ENCODE measurements at regions not wholly inside any gene's neighbourhood (a gene's known extent, or its start where the extent isn't known, plus 50 kb on each side); places are given as distances from the start of the nearest gene placed in this dataset.
"Not testable (repeated sequence)": the region's sequence is repeated elsewhere in the genome, so short reads cannot be mapped to it uniquely, and the experiment has no call there.

DNA sequence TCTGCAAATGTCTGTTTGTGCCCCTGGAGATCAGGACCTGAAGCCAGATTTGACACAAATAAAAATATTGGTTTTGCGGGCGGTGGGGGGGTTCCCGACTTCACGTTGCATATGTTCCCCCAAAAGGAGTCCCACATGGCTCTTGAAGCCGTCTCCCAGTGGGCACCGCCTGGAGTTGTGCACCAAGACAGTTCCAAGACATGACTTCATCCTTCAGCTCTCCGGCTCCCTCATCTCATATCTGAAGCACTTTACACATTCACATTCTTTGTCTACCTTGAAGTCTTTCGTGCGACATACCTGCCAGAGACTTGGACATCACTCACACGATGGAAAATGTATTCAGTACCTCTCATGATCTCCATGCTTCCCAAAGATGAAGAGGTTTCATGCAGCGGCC, 362.8 kb upstream of the FOXK1 start:
- DNase-seq (ENCODE audit: low read depth): no peak

DNA sequence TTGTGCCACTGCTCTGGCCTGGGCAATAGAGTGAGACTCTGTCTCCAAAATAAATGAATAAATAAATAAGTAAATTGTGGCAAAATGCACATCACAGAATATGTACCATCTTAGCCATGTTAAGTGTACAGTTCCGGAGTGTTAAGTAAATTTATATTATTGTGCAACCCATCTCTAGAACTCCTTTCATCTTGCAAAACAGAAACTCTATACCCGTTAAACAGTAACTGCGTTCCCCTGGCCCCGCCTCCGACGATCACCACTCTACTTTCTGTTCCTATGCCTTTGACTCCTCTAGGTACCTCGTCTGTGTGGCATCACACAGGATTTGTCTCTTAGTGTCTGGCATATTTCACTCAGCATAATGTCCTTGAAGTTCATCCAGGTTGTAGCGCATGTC, 356.4 kb upstream of the FOXK1 start:
- no peak for DNase-seq (ENCODE audit: low read depth)

DNA sequence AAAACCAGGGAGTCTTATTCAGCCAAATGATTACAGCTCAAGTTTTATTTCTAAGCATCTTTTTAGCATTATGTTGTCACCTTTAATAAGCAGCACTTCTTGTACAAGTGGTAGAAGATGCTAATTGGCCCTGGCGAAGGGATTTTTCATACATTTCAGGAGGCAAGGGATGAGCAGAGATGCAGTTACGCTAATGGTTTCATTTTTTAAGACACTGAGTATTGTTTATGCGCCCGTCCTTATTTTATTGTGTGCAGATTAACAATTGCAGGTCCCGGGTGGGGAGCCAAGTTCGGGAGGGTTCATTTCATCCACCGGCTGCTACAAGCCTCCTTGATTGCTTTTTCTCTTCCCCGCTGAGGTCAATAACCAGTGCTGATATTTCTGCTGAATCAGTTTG, 350.4 kb upstream of the FOXK1 start:
- DNase-seq (ENCODE audit: low read depth): no peak

DNA sequence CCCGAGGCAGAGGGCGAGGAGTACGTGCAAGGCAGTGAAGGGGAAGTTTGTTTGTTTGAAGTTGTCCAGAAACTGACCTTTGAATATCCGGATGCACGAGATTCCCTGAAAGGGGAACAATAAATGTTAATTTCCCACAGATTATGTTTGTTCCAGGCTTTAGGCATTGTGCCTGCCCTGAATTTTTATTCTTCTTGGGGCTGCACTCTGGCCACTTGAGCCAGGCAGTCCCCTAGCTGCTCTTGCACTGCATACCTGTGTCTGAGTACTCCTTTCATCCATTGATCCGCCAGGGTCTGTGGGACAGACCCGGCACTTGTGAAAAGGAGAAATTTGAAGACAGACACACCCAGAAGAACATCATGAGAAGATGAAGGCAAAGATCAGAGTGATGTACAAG, 343.5 kb upstream of the FOXK1 start:
- DNase-seq (ENCODE audit: low read depth): no peak

DNA sequence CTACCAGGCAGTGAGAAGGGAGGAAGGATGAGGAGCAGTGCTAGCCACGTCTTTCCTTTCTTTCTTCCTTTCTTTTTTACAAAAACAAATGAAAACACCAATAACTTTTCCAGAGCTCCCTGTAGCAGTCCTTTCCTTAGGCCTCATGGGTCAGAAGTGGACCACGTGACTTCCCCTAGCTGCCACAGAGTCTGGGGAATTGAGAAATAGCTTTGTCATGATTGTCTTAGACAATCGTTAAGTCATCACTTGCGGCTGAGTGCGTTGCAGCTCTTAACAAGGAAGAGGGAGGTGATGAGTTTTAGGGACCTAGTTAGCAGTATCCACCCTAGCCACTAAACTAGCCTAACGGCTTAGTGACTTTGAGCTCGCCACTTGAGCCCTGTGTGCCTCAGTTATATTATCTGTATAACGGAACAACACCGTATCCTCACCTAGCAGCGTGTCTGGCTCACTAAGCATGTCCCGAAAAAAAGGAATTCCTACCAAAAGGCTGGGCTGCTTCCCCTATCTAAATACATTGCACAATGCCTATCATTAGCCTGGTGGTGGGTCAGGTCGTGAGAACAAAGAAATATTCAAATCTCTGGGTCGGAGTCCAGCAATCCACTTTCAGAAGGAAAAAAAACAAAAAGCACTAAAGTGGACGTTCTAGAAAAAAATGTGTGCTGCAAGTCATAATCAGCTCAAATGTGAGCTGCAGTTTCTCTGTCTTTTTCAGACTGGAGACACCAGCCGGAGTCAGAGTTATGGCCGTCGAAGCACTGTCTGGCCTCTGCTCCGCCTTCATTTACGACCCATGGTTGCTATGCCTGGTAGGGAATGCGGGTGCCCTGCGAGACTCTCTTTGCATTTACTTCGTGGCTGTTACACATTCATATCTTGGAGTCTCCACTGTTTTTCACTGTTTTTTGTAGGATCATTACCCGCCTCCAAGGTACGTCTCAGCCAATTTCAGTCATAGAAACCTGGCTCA, 338.5 kb upstream of the FOXK1 start:
- DNase-seq (ENCODE audit: low read depth): no peak

DNA sequence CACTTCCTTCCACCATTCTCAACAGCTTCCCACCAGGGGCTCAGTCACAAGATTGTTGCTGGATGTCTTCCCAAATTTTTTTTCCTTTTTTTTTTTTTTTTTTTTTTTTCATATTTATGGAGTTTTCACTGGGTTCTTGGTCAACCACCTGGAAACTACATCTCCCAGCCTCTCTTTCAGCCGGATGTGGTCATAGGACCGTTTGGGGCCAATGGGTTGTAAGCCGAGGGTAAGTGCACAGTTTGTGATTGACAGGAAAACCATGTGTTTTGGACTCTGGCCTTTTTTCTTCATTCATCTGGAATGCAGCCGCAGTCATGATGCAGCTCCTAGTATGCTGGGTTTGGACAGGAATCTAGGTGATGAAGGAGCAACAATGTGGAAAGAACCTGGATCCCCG, 337.1 kb upstream of the FOXK1 start:
- no peak for DNase-seq (ENCODE audit: low read depth)

DNA sequence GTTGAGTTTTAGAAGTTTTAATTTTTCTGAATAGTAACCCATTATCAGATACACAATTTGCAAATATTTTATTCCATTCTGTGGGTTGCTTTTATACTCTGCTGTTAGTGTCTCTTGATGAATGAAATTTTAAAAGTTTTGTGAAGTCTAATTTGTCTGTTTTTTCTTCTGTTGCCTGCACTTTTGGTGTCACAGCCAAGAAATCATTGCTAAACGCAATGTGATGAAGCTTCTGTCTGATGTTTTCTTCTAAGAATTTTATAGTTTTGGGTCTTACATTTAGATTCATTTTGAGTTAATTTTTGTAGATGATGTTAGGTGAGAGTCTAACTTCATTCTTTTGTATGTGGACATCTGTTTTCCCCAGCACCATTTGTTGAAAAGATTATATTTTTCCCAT, 330.0 kb upstream of the FOXK1 start:
- DNase-seq (ENCODE audit: low read depth): no peak

DNA sequence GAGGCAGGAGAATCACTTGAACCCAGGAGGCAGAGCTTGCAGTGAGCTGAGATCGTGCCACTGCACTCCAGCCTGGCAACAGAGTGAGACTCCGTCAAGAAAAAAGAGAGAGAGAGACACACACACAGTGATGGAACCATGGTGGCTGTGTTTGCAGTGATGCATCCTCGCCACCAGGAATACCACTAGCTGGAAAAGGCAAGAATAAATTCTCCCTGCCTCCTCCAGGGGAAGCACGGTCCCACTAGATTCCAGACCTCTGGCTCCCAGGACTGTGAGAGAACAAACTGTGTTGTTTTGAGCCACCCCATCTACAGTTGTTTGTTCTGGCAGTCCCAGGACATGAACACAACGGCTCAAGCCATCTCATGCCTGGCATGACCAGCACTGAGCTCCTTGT, 320.3 kb upstream of the FOXK1 start:
- no peak for DNase-seq (ENCODE audit: low read depth)

DNA sequence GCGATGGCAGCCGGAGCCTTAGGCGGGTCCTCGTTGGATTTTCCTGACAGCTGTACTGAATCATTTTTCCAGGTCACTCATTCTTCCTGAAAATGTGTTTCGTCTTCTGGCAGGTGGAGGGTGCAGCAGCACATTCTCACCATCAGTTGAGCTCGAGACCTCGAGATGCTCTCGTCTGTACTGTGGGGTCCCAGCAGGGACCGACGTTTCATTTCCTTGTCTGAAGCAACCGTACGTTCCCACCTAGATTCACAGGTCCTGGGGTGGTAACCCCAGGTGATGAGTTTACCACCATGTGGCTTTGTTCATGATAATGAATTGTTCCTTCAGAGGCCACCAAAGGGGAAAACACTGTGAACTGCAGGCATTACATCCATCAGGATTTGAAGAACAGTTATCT, 298.5 kb upstream of the FOXK1 start:
- no peak for DNase-seq (ENCODE audit: low read depth)

DNA sequence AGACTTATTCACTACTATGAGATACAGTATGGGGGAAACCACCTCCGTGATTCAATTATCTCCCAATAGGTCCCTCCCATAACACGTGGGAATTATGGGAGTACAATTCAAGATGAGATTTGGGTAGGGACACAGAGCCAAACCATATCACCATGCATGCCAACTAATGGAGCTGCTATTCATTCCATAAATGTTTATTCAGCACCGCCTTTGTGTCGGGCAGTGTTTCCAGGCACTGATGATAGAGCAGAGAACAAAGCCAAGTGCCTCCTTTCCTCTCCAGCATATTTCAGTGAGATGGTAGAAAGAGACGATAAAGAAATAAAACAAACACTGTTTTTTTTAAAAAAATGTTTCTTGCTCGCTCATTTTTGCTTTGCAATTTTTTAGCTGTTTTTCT, 295.9 kb upstream of the FOXK1 start:
- no peak for DNase-seq (ENCODE audit: low read depth)

DNA sequence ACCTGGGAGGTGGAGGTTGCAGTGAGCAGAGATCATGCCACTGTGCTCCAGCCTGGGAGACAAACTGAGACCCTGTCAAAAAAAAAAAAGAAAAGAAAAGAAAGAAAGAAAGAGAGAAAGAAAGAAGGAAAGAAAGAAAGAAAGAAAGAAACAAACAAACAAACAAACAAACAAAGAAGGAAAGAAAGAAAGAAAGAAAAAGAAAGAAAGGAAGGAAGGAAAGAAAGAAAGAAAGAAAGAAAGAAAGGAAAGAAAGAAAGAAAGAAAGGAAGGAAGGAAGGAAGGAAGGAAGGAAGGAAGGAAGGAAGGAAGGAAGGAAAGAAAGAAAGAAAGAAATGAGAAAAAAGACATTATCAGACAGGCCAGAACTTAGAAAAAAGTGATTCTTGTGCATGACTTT, 291.0 kb upstream of the FOXK1 start:
- not testable (repeated sequence) for DNase-seq (ENCODE audit: low read depth)

DNA sequence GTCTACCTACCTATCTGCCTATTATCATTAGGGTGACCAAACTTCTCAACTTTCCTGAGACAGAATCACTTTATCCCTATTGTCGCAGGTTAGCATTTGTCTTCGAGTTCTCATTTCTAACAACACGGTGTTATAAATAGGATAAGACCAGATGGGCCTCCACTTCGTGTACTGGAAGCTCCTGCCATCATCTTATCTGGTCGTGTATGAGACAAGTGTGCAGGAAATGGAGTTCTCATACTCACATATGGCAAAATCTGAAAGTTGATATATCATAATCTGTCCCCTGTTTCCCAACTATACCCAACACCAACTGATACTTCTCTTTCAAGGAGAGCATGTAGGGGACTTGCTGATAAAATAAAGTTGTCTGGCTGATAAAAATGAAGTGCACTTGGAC, 287.4 kb upstream of the FOXK1 start:
- no peak for DNase-seq (ENCODE audit: low read depth)

DNA sequence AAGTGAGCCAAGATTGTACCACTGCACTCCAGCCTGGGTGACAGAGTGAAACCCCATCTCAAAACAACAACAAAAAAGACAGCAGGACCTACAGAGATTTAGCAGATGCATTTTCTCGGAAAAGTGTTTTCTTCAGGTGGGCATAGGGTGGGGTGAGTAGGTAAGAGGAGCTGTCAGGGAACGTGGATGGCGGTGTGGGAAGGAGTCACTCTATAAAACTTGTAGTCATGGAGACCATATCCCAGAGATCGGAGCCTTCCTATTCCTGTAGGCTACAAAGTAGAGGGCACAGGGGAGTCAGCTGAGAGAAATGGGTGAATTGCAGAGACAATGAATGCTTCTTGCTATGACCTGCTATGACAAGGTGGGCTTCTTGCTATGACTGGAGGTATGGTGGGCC, 283.0 kb upstream of the FOXK1 start:
- DNase-seq (ENCODE audit: low read depth): no peak

DNA sequence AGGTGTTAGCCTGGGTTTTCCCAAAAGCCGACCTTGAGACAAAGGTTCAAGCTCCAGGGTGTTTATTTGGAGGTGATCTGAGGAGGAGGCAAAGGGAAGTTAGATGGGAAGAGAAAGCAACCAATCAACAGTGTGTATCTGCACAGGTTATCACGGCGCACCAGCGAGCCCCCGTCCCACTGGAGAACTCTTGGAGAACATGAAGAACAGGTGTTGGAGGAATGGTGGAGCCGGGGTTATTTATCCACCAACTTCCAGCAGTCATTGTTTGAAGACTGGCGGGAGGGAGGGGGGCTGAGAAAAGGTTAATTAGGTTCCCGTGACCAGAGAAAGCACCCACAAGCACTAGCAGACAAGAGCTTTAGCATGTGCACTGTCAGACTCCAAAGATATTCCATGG, 282.5 kb upstream of the FOXK1 start:
- DNase-seq (ENCODE audit: low read depth): no peak

DNA sequence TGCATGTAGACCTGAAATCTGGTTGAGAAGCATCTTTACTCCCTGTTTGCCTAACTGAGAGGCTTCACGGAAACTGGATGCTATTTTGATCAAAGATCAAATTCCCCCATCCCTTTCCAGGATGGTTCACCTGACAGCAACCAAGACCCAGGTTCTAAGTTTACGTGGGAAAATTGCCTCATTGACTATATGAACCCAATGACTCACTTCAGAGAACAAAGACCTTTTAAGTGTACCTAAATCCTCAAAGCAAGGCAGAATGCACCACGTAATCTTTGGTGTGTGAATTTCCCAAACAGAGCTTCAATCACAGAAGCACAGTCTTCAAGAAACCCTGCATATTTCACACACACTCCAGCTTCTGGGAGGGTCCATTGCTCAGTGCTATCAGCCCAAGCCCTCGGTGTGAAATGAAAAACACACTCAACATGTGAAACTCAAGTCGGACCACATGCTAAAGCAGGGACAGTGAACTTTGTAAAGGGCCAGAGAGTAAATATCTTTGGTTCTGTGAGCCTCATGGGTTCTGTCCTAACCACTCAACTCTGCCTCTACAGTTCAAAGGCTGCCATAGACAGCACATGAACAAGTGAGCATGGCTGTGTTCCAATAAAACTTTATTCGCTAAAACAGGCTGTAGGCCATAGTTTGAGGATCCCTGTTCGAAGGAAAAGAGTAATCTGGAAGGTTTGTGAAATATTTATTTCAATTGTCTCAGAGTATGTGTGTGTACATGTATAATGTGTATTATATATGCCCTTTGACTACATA, 275.6 kb upstream of the FOXK1 start:
- DNase-seq (ENCODE audit: low read depth): no peak

DNA sequence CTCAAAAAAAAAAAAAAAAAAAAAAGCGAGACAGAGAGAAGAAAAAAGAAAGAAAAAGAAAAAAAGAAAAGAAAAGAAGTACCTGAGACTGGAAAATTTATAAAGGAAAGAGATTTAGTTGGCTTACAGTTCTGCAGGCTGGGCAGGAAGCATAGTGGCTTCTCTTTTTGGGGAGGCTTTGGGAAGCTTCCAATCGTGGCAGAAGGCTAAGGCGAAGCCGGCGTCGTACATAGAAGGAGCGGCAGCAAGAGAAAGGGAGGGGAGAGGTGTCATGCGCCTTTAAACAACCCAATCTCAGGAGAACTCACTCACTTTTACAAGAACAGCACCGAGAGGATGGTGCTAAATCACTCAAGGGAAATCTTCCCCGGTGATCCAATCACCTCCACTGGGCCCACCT, 272.1 kb upstream of the FOXK1 start:
- DNase-seq (ENCODE audit: low read depth): no peak

DNA sequence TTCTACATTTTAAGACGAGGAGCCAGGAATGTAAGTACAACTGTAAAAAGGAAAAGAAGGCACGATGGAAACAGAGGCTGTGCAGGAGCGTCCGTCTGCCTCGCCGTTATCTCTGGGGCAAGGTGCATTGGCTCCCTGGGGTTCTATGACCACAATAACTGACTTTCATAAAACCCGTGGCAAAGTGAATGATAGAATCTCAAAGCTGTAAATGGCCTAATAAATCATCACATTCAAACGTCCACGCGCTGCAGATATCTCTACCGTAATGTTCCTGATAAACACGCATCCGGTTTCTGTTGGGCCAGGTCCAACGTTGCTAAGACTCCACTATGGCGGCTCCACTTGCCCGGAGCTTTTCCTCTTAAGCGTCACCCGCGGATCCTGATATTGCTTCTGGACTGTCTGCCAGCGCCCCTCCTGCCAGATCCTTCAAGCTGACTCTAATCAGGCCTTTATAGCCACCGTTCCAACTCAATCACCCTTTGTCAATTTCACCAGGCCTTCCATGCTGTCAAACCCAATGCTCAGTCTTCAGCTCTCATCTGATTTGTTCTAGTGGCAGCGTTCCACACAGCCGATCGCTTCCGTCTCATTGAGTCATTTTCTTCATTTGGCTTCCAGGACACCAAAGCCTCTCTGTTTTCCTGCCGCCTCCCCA, 265.6 kb upstream of the FOXK1 start:
- no peak for DNase-seq (ENCODE audit: low read depth)

DNA sequence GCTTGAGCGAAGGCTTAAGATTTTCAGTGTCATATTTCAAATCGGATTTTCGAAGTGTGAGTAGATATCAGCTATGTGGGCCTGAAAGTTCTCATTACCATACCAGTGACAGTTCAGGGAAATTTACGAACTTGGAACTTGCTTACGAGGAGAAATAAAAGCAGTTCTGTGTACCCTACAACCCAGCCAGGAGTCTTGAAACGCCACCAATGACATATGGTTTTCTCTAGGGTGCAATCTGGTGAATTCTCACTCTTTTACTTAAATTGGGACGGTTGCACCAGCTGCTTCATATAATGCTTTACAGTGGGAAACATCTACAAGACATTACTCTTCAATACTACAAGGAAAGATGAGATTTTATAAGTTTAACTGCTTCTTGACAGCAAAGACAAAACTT, 253.6 kb upstream of the FOXK1 start:
- no peak for DNase-seq (ENCODE audit: low read depth)

DNA sequence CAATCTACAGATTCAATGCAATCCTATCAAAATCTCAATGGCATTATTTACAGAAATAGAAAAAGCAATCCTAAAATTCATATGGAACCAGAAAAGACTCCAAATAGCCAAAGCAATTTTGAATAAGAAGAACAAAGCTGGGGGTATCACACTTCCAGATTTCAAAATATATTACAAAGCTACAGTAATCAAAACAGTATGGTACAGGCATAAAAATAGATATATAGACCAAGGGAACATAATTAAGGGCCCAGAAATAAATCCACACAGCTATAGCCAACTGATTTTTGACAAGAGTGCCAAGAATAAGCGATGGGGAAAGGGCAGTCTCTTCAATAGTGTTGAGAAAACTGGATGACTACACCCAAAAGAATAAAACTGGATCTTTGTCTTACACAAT, 251.9 kb upstream of the FOXK1 start:
- no peak for DNase-seq (ENCODE audit: low read depth)

DNA sequence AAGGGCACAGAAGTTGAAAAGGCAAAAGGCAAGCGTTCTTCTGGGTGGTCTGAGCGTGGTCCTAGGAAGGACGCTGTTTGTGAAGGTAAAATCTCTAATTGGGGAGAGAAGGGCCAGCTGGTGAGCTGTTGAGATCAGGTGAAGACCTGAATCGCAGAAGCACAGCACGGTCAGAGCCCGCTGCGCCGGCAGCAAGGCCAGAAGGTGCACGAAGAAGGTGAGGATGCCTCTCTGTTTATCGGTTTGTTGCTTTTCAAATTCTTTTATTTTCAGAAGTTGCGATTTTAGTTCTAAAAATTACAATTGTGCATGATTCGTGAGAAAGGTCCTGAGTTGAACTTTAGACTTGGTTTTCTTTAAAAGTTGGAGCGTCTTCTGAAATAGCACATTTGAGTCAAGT, 247.8 kb upstream of the FOXK1 start:
- DNase-seq (ENCODE audit: low read depth): no peak

DNA sequence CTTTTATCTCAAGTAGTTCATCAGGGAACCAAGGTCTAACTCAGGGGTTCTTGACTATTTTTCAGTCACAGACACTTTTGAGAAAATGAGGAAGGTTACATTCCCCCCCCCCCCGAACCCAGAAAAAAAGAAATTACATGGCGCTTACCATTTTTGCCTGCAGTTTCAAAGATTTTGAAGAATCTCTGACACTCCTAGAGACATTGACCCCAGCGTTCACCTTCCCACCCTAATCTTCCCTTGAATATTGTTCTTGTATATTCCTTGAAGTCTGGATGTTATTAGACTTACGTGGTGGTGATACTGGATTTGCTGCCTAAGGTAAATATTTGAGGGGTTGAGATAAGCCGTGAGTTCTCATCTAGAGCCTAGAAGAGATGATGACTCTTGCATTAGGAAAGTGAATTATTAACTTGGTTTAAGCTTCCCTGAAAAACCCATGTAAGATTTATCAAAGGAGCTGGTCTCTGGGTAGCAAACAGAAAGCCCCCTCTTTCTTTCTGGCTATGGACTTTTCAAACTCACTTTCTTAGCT, 245.7 kb upstream of the FOXK1 start:
- DNase-seq (ENCODE audit: low read depth): no peak

DNA sequence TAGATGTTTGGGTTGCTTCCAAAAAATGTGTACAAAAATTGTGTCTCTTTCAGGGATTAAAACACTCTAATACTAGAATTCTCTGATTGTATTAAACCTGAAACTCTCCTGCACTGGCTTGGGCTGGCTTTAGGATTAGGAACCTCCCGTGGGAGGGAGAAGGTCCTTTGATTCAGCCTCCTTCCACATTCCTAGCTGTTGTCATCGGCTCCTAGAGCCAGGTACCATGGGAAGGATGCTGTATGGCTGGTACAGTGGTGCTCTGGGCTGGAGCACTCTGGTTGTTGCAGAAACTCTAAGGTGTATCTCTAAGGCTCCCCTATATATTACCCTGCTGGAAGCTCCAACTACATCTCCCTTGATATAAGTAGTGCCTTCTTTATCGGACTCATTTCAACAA, 245.2 kb upstream of the FOXK1 start:
- DNase-seq (ENCODE audit: low read depth): no peak

DNA sequence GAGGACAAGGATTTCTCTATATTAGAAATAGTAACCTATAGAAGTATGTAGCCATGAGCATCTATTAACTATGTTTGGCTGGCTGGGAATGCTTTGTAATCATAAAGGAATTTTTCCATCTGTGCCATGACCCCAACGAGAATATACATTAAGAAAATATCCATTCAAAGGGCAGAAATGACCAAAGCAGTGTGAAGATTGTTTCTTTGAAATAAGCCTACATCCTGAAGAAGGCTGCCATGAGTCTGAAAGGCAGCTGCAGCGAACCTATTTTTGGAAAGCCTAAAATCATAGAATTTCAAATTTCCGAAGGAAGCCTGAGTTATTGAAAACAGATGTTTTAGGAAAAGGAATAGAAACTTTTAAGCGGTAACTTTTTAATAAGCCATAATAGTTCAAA, 244.2 kb upstream of the FOXK1 start:
- no peak for DNase-seq (ENCODE audit: low read depth)
